ENCODE measurements at regions not wholly inside any gene's neighbourhood (a gene's known extent, or its start where the extent isn't known, plus 50 kb on each side); places are given as distances from the start of the nearest gene placed in this dataset.

GRCh38 chr2:38427936-38428335, 50.9 kb upstream of the ATL2 start:
- no peak for DNase-seq (ENCODE audit: extremely low read depth in 1 of 2, low read depth in 1 of 2)

GRCh38 chr2:38427054-38427453, 50.0 kb upstream of the ATL2 start:
- DNase-seq (ENCODE audit: extremely low read depth in 1 of 2, low read depth in 1 of 2): no peak

All from activated CD8-positive, alpha-beta memory T cell treated with anti-CD3 and anti-CD28 coated beads for 1 hour (primary cell).